Kidney (tissue), 13 donors: ENCODE measurements at regions not wholly inside any gene's neighbourhood (a gene's known extent, or its start where the extent isn't known, plus 50 kb on each side); places are given as distances from the start of the nearest gene placed in this dataset.

ENCODE experiments used
- DNase-seq, 5 donors: peaks; one replicate each; pipeline ENCODE4 v3.0.0-alpha.2; 2013 to 2020
- FAIRE-seq: peaks from 2 replicates; lab custom pipeline; 2012; peaks lifted over from hg19 to GRCh38; lab: Jason Lieb, UNC
- H3K27ac ChIP-seq, 2 donors: one replicate each; pipeline ENCODE4 v1.7.0; 2013; ENCODE audit warnings: low read depth in 2 of 2, low read length in 2 of 2, inconsistent platforms in 1 of 2
- H3K27me3 ChIP-seq: one replicate; pipeline ENCODE4 v1.7.1; 2013; ENCODE audit warnings: low read length, inconsistent platforms; ENCODE audit not compliant: control insufficient read depth, insufficient read depth
- H3K36me3 ChIP-seq, 3 donors: one replicate each; pipeline versions ENCODE4 v1.7.0 to v1.7.1; 2013; ENCODE audit warnings: low read length in 3 of 3, control low read depth in 1 of 3, inconsistent platforms in 1 of 3; ENCODE audit not compliant: insufficient read depth in 3 of 3, control insufficient read depth in 2 of 3
- H3K4me1 ChIP-seq, 3 donors: one replicate each; pipeline versions ENCODE4 v1.7.0 to v1.7.1; 2013; ENCODE audit warnings: low read length in 3 of 3, inconsistent platforms in 1 of 3, low read depth in 1 of 3; ENCODE audit not compliant: control insufficient read depth in 2 of 3, insufficient read depth in 2 of 3
- H3K4me3 ChIP-seq, 3 donors: one replicate each; pipeline versions ENCODE4 v1.7.0 to v1.8.1; 2013; ENCODE audit warnings: low read length in 3 of 3, control low read depth in 1 of 3, inconsistent platforms in 1 of 3
- H3K9ac ChIP-seq, 3 donors: one replicate each; pipeline versions ENCODE4 v1.7.0 to v1.7.1; 2013; ENCODE audit warnings: low read length in 3 of 3, control low read depth in 1 of 3, inconsistent platforms in 1 of 3
- H3K9me3 ChIP-seq, 3 donors: one replicate each; pipeline versions ENCODE4 v1.7.0 to v1.7.1; 2013; ENCODE audit warnings: low read length in 3 of 3, control low read depth in 1 of 3, inconsistent platforms in 1 of 3; ENCODE audit not compliant: control insufficient read depth in 2 of 3, insufficient read depth in 1 of 3
- intact Hi-C: fragments of 100-400 bp; cut with DNase I; formaldehyde crosslinking; loops from one replicate; pipeline ENCODE4 v1.11.1; 2022
- TF ChIP-seq, protein P1 (sequence below): IDR thresholded peaks from 3 replicates; pipeline ENCODE4 v1.5.1; 2012; ENCODE audit warnings: mild to moderate bottlenecking, moderate library complexity, borderline replicate concordance; ENCODE audit not compliant: insufficient read depth; ENCODE audit errors: extremely low read depth
- donor health status: control.
- donor health status: control.
- donor health status: control.
- donor health status: control.
- donor health status: control.
- donor health status: DM: yes; HTN: yes; CAD: no.
- donor health status: Normal renal cell carcinoma (clear cell type).

DNA sequence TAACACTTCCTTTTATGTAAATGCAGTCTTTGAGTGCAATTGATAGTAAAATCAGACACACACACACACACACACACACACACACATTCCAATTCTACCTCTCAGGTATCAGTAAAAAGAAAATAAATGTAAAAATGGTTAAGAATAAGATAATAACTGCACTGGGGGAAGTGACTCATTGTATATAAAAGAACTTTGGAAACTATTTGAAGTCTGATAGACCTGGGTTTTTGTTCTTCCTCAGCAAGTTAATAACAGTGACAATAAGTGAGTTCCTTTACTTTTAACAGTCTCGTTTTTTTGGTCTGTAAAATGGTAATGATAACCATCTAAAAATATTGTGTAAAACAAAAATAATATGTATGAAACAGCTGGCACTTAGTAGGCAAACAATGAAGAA, 1815.0 kb downstream of the MRPL39 start:
- no peaks in the 10 kb centered on the region for H3K36me3 ChIP-seq
- no peak for FAIRE-seq
- TF ChIP-seq, protein P1, sequence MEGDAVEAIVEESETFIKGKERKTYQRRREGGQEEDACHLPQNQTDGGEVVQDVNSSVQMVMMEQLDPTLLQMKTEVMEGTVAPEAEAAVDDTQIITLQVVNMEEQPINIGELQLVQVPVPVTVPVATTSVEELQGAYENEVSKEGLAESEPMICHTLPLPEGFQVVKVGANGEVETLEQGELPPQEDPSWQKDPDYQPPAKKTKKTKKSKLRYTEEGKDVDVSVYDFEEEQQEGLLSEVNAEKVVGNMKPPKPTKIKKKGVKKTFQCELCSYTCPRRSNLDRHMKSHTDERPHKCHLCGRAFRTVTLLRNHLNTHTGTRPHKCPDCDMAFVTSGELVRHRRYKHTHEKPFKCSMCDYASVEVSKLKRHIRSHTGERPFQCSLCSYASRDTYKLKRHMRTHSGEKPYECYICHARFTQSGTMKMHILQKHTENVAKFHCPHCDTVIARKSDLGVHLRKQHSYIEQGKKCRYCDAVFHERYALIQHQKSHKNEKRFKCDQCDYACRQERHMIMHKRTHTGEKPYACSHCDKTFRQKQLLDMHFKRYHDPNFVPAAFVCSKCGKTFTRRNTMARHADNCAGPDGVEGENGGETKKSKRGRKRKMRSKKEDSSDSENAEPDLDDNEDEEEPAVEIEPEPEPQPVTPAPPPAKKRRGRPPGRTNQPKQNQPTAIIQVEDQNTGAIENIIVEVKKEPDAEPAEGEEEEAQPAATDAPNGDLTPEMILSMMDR: no peak

GRCh38 chr21:23789864-23790263, 1817.4 kb downstream of the MRPL39 start:
- intact Hi-C loops: no loop called here
- FAIRE-seq: no peak
- H3K27ac ChIP-seq: no peak overlapping the region
- H3K4me1 ChIP-seq: no peaks in the 10 kb centered on the region
- DNase-seq: no peak
- no peak overlapping the region for H3K4me3 ChIP-seq
- no peak overlapping the region for H3K9ac ChIP-seq
- H3K27me3 ChIP-seq: no peaks in the 10 kb centered on the region
- H3K9me3 ChIP-seq: no peaks in the 10 kb centered on the region
- no peaks in the 10 kb centered on the region for H3K36me3 ChIP-seq
- TF ChIP-seq, protein P1: no peak

More for the DNA sequence above, 1815.0 kb downstream of the MRPL39 start:
- Histone ChIP-seq H3K27me3 (no peaks in the 10 kb centered on the region), H3K4me1 (no peaks in the 10 kb centered on the region), H3K4me3 (no peak overlapping the region), H3K9me3 (no peaks in the 10 kb centered on the region), H3K27ac (no peak overlapping the region), H3K9ac (no peak overlapping the region)
- DNase-seq: no peak
- intact Hi-C loops: no loop called here

GRCh38 chr21:23780326-23780725, 1827.0 kb downstream of the MRPL39 start:
- Histone ChIP-seq H3K4me1 (no peaks in the 10 kb centered on the region), H3K9ac (no peak overlapping the region), H3K27ac (no peak overlapping the region), H3K4me3 (no peak overlapping the region), H3K27me3 (no peaks in the 10 kb centered on the region), H3K36me3 (no peaks in the 10 kb centered on the region), H3K9me3 (no peaks in the 10 kb centered on the region)
- intact Hi-C loops: no loop called here
- no peak for FAIRE-seq
- TF ChIP-seq, protein P1: no peak
- no peak for DNase-seq

- intact Hi-C loops: no loop called here
- Histone ChIP-seq H3K9me3 (peaks cover 0 to 5% (median 0%) of the 10 kb centered on the region in 3 donors), H3K27me3 (no peaks in the 10 kb centered on the region), H3K36me3 (no peaks in the 10 kb centered on the region), H3K9ac (no peak overlapping the region), H3K4me3 (no peak overlapping the region), H3K4me1 (no peaks in the 10 kb centered on the region), H3K27ac (no peak overlapping the region)
- FAIRE-seq: no peak
- no peak for DNase-seq
- TF ChIP-seq, protein P1: no peak
Measured at GRCh38 chr21:23743821-23744220, 1863.5 kb downstream of the MRPL39 start.
